Adipose tissue (tissue), 3 donors: ENCODE measurements at regions not wholly inside any gene's neighbourhood (a gene's known extent, or its start where the extent isn't known, plus 50 kb on each side); places are given as distances from the start of the nearest gene placed in this dataset.

Source experiments
- H3K27ac ChIP-seq: one replicate; pipeline ENCODE4 v1.5.1; 2013; ENCODE audit warnings: low read depth, low read length
- WGBS, 3 donors: extraction: QIAGEN DNeasy Blood & Tissue Kit; methylation state at CpG; one replicate each; pipeline ENCODE4 v1.1.7; 2013; 5-methylcytosine and 5-hydroxymethylcytosine counted together
- donor health status: healthy with polysubstance abuse.
- donor health status: Bipolar disorder and iron deficiency.
- donor health status: healthy.

GRCh38 chr7:25876092-25876491 is 275.9 kb upstream of the NFE2L3 start:
- WGBS, 3 donors, result 91 to 92% (median 91%) methylated on average over 3 of the region's 3 CpGs
- no peak overlapping the region for H3K27ac ChIP-seq

- H3K27ac ChIP-seq, result no peak overlapping the region
- 63 to 84% (median 75%) methylated on average over 9 of the region's 9 CpGs for WGBS, 3 donors
Observed at GRCh38 chr7:25877802-25878789, 273.9 kb upstream of the NFE2L3 start.

GRCh38 chr7:25879799-25880198 is 272.2 kb upstream of the NFE2L3 start:
- no peak overlapping the region for H3K27ac ChIP-seq
- 87 to 95% (median 90%) methylated on average over 3 of the region's 3 CpGs for WGBS, 3 donors

GRCh38 chr7:25881317-25882037 is 270.5 kb upstream of the NFE2L3 start:
- 57 to 65% (median 63%) methylated on average over 14 of the region's 14 CpGs for WGBS, 3 donors
- H3K27ac ChIP-seq, result no peak overlapping the region

- no peak overlapping the region for H3K27ac ChIP-seq
- 71 to 83% (median 81%) methylated on average over 13 of the region's 13 CpGs for WGBS, 3 donors
Observed at GRCh38 chr7:25882151-25882773, 269.7 kb upstream of the NFE2L3 start.

GRCh38 chr7:25884265-25884828 is 267.7 kb upstream of the NFE2L3 start:
- whole genome bisulfite sequencing, 3 donors, result 88 to 90% (median 89%) methylated on average over 13 of the region's 13 CpGs
- H3K27ac ChIP-seq, result no peak overlapping the region

- WGBS, 3 donors, result 79 to 86% (median 82%) methylated on average over 7 of the region's 7 CpGs
- H3K27ac ChIP-seq, result no peak overlapping the region
Observed at GRCh38 chr7:25885057-25885576, 266.9 kb upstream of the NFE2L3 start.

GRCh38 chr7:25886387-25887240 is 265.4 kb upstream of the NFE2L3 start:
- 61 to 87% (median 68%) methylated on average over 6 of the region's 6 CpGs for WGBS, 3 donors
- no peak overlapping the region for H3K27ac ChIP-seq

GRCh38 chr7:25887266-25887665 is 264.7 kb upstream of the NFE2L3 start:
- H3K27ac ChIP-seq, result no peak overlapping the region
- 76 to 93% (median 76%) methylated on average over 3 of the region's 3 CpGs for WGBS, 3 donors

GRCh38 chr7:25887795-25888559 is 264.0 kb upstream of the NFE2L3 start:
- 95 to 99% (median 97%) methylated on average over 2 of the region's 2 CpGs for WGBS, 3 donors
- H3K27ac ChIP-seq, result no peak overlapping the region

- no peak overlapping the region for H3K27ac ChIP-seq
- 56 to 65% (median 62%) methylated on average over 7 of the region's 7 CpGs for WGBS, 3 donors
Observed at GRCh38 chr7:25889765-25890164, 262.2 kb upstream of the NFE2L3 start.

GRCh38 chr7:25891591-25891990 is 260.4 kb upstream of the NFE2L3 start:
- no peak overlapping the region for H3K27ac ChIP-seq
- WGBS, 3 donors, result 74 to 80% (median 78%) methylated on average over 4 of the region's 4 CpGs

GRCh38 chr7:25893436-25893835 is 258.6 kb upstream of the NFE2L3 start:
- no peak overlapping the region for H3K27ac ChIP-seq
- 5 to 18% (median 7%) methylated on average over 1 of the region's 1 CpG for WGBS, 3 donors

GRCh38 chr7:25894002-25894901 is 257.7 kb upstream of the NFE2L3 start:
- WGBS, 3 donors, result 60 to 80% (median 75%) methylated on average over 7 of the region's 7 CpGs
- H3K27ac ChIP-seq, result no peak overlapping the region

- no peak overlapping the region for H3K27ac ChIP-seq
- 17 to 34% (median 18%) methylated on average over 29 to 30 of the region's 30 CpGs for WGBS, 3 donors
Observed at GRCh38 chr7:25894902-25895791, 256.9 kb upstream of the NFE2L3 start.
